ENCODE measurements at regions not wholly inside any gene's neighbourhood (a gene's known extent, or its start where the extent isn't known, plus 50 kb on each side); places are given as distances from the start of the nearest gene placed in this dataset.

DNA sequence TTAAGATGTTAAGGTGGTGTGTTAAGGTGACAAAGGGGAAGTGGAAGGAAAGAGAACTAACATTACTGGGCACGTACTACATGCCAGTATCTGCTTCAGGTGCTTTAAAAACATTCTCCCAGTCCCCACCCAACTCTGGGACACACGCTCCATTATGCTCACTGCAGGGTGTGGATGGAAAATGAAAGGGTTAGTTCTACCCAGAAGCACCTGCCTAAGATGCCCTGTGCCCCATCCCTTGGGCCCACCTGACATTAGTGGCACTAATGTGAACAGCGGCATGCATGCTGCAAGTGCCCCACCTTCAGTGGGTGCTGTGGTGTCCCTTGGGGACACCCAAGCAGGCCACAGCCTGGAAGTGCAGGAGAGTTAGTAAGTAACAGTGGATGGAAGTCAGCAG is 82.9 kb upstream of the CXADR start:
- no peak for DNase-seq (ENCODE audit: low read depth)
- no peak overlapping the region for H3K4me3 ChIP-seq (ENCODE audit: control insufficient read depth, low read depth, low read length)
- TF ChIP-seq, protein P1, sequence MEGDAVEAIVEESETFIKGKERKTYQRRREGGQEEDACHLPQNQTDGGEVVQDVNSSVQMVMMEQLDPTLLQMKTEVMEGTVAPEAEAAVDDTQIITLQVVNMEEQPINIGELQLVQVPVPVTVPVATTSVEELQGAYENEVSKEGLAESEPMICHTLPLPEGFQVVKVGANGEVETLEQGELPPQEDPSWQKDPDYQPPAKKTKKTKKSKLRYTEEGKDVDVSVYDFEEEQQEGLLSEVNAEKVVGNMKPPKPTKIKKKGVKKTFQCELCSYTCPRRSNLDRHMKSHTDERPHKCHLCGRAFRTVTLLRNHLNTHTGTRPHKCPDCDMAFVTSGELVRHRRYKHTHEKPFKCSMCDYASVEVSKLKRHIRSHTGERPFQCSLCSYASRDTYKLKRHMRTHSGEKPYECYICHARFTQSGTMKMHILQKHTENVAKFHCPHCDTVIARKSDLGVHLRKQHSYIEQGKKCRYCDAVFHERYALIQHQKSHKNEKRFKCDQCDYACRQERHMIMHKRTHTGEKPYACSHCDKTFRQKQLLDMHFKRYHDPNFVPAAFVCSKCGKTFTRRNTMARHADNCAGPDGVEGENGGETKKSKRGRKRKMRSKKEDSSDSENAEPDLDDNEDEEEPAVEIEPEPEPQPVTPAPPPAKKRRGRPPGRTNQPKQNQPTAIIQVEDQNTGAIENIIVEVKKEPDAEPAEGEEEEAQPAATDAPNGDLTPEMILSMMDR (conservative IDR thresholded peaks at IDR 0.05; ENCODE audit: control insufficient read depth, insufficient read depth, low read depth, low read length): no peak

GRCh38 chr21:17432732-17433057 is 80.1 kb upstream of the CXADR start:
- H3K4me3 ChIP-seq (ENCODE audit: control insufficient read depth, low read depth, low read length): no peak overlapping the region
- TF ChIP-seq, protein P1 (conservative IDR thresholded peaks at IDR 0.05; ENCODE audit: control insufficient read depth, insufficient read depth, low read depth, low read length): no peak

DNA sequence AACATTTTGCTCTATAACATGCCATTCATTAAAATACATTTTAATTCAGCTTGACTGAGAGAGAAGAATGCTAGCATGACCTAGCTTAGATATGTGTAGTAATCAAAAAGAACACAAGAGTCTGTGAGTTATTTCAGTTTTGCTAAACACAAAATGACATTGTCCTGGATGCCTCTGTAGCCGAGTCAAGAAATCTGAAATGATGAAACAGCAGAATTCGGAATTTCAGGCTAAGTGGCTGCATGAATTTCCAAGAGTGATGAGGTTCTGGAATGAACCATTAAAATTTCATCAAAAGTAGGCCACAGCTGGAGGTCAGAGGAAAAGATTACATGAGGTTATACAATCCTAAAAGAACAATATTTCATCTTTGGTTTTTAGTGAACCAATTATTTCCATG is 79.1 kb upstream of the CXADR start:
- no peak overlapping the region for H3K4me3 ChIP-seq (ENCODE audit: control insufficient read depth, low read depth, low read length)
- no peak for DNase-seq (ENCODE audit: low read depth)
- TF ChIP-seq, protein P1 (conservative IDR thresholded peaks at IDR 0.05; ENCODE audit: control insufficient read depth, insufficient read depth, low read depth, low read length): no peak

More at GRCh38 chr21:17432732-17433057, 80.1 kb upstream of the CXADR start:
- DNase-seq (ENCODE audit: low read depth): no peak

GRCh38 chr21:17435565-17436543 is 77.0 kb upstream of the CXADR start:
- no peak for DNase-seq (ENCODE audit: low read depth)
- TF ChIP-seq, protein P1 (conservative IDR thresholded peaks at IDR 0.05; ENCODE audit: control insufficient read depth, insufficient read depth, low read depth, low read length): no peak
- H3K4me3 ChIP-seq (ENCODE audit: control insufficient read depth, low read depth, low read length): no peak overlapping the region

DNA sequence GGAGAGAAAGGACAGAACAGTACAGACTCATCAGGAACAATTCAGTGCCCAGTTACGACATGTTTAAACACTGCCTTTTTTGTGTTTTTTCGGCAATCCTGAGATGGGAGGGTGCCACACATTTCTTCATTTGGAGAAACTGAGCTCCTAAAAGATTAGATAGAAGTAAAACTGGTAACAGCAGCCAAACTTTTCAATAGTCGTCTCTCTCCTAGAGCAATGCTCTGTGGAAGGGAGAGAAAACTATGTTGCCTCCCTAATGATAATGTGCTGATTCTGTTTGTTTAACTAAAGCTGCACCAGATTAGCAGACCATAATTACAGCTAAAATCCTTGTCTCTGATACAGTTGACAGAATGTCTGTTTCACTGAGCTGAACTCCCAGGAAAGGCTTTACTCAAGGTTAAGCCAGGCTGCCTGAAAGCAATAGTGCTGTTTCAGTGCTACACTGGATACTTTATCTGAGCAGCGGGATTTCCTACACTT is 76.2 kb upstream of the CXADR start:
- no peak overlapping the region for H3K4me3 ChIP-seq (ENCODE audit: control insufficient read depth, low read depth, low read length)
- TF ChIP-seq, protein P1 (conservative IDR thresholded peaks at IDR 0.05; ENCODE audit: control insufficient read depth, insufficient read depth, low read depth, low read length): no peak
- DNase-seq (ENCODE audit: low read depth): no peak

- no peak overlapping the region for H3K4me3 ChIP-seq (ENCODE audit: control insufficient read depth, low read depth, low read length)
- TF ChIP-seq, protein P1 (conservative IDR thresholded peaks at IDR 0.05; ENCODE audit: control insufficient read depth, insufficient read depth, low read depth, low read length): no peak
- DNase-seq (ENCODE audit: low read depth): no peak
These were observed 74.2 kb upstream of the CXADR start for GRCh38 chr21:17438635-17439034.

Data from fibroblast of mammary gland (primary cell).